ENCODE measurements at regions not wholly inside any gene's neighbourhood (a gene's known extent, or its start where the extent isn't known, plus 50 kb on each side); places are given as distances from the start of the nearest gene placed in this dataset.
A peak's percentile ranks its signal among the peaks of the same experiment; 100 is the strongest.

DNA sequence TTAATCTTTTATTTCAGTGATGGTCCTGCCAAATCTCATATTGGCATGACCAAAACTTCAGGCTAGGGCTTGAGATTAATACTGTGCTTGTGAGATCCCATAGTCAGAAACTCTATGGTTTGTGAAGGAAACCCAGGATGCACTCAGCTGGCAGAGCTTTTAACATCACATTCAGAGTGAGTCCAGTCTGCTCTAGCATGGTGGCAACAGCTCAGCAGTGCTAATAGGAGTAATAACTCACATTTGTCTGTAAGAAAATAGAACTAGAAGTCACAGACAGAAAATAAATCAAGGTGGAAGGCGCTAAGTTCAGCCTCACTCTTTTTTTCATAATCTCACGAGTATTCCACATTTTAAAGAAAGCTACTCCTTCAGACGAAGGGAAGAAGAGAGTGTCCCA is 549.3 kb upstream of the TENM4 start:
- H3K9me3 ChIP-seq (ENCODE audit: control insufficient read depth, low read length): no peaks in the 10 kb centered on the region
- H3K36me3 ChIP-seq (ENCODE audit: control insufficient read depth, insufficient read depth, low read length, severe bottlenecking): no peaks in the 10 kb centered on the region
- peaks cover 7% of the 10 kb centered on the region for H3K27me3 ChIP-seq (replicated peaks; ENCODE audit: control insufficient read depth, insufficient read depth, low read length)
- no peak overlapping the region for H3K9ac ChIP-seq (ENCODE audit: low read length)
- H3K4me3 ChIP-seq (ENCODE audit: low read length): no peak overlapping the region
- H3K4me1 ChIP-seq (ENCODE audit: control insufficient read depth, insufficient read depth, low read length): no peaks in the 10 kb centered on the region
- no peak for DNase-seq (ENCODE audit: low read depth)

DNA sequence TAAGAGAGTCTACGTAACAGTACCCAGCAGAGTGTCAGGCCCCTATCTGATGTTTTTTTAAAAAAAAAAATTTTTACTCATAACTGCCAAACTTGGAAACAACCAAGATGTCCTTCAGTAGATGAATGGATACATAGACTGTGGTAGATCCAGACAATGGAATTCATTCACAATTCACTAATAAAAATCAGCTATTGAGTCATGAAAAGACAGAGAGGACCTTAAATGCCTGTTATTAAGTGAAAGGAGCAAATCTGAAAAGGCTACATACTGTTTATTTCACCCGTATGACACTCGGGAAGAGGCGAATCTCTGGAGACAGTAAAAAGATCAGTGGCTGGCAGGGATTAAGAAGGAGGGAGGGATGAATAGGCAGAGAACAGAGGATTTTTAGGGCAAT is 541.4 kb upstream of the TENM4 start:
- no peak for DNase-seq (ENCODE audit: low read depth)
- H3K36me3 ChIP-seq (ENCODE audit: control insufficient read depth, insufficient read depth, low read length, severe bottlenecking): no peaks in the 10 kb centered on the region
- no peak overlapping the region for H3K4me3 ChIP-seq (ENCODE audit: low read length)
- no peaks in the 10 kb centered on the region for H3K27me3 ChIP-seq (replicated peaks; ENCODE audit: control insufficient read depth, insufficient read depth, low read length)
- no peak overlapping the region for H3K9ac ChIP-seq (ENCODE audit: low read length)
- H3K9me3 ChIP-seq (ENCODE audit: control insufficient read depth, low read length): no peaks in the 10 kb centered on the region
- H3K4me1 ChIP-seq (ENCODE audit: control insufficient read depth, insufficient read depth, low read length): no peaks in the 10 kb centered on the region

DNA sequence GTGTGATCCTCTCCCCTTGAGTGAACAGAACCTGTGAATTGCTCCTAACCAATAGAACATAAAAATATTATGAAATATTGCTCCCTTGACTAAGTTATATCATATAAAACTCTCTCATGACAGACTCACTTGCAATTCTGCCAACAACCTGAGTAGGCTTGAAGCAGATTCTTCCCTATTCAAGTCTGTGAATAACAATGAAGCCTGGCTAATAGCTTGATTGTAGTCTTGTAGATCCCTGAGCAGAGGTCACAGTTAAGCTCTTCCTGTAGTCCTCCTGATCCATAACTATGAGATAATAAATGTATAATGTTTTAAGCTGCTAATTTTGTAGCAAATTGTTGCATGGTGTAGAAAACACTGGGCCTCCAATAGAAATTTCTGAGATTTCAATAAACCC is 540.1 kb upstream of the TENM4 start:
- H3K4me1 ChIP-seq (ENCODE audit: control insufficient read depth, insufficient read depth, low read length): no peaks in the 10 kb centered on the region
- no peak for DNase-seq (ENCODE audit: low read depth)
- H3K27me3 ChIP-seq (replicated peaks; ENCODE audit: control insufficient read depth, insufficient read depth, low read length): no peaks in the 10 kb centered on the region
- H3K9ac ChIP-seq (ENCODE audit: low read length): no peak overlapping the region
- H3K9me3 ChIP-seq (ENCODE audit: control insufficient read depth, low read length): no peaks in the 10 kb centered on the region
- H3K36me3 ChIP-seq (ENCODE audit: control insufficient read depth, insufficient read depth, low read length, severe bottlenecking): no peaks in the 10 kb centered on the region
- no peak overlapping the region for H3K4me3 ChIP-seq (ENCODE audit: low read length)

DNA sequence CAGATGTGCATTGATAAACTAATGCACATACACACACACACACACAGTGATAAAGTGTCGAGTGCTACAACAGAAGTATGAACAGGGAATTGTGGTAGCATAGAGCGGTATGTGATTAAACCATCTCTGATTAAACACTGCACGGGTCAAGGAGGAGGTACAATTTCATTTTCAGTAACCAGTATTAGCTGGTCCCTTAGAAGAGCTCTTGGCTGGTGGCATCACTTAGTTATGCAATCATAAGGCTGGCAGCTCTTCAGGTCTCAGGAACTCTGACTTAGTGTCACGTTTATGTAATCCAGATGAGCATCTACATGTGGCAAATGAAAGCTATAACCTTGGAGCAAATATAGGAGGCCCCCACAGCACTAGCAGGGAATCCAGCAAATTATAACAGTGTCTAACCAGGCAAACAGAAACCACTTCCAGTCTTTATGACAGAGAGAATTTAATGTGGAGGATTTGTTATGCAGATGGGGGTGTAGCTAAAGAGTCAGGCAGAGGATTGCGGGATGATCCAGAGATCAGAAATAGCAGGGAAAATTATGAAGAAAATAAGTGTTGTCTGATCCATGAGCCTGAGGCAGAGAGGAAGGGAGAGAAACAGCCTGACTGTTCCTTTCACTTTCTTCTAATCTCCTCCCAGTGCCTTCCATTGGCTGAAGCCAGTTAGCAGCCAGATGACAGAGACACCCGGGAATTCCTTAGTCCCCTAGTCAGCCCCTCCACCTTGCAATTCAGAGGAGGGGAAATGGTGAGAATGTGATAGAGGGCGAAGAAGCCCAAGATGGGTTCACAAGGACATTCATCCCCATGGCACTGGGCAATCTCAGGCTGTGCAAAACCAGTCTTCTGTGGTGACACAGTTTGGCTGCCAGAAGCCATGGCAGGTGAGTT is 533.1 kb upstream of the TENM4 start:
- Histone ChIP-seq H3K4me3 (ENCODE audit: low read length) (no peak overlapping the region), H3K9ac (ENCODE audit: low read length) (no peak overlapping the region), H3K9me3 (ENCODE audit: control insufficient read depth, low read length) (no peaks in the 10 kb centered on the region)

DNA sequence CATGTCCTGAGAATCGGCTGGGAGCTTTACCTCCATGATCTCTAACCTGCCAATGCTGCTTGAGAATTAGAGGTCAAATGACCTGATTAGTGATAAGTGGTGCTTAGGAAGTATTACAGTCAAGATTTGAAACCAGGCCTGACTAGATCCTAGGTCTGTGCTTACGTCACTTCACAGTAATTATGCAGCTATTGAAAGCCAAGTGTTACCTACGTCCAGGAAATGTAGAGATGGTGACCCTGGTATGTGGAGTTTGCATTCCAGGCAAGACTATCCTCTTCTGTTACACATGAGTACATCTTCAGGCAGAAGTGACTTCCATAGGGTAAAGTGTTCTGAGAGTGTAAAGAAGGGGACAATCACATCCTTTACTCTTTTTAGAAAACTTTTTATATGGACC is 530.4 kb upstream of the TENM4 start:
- Histone ChIP-seq H3K4me1 (ENCODE audit: control insufficient read depth, insufficient read depth, low read length) (no peaks in the 10 kb centered on the region), H3K9ac (ENCODE audit: low read length) (no peak overlapping the region), H3K4me3 (ENCODE audit: low read length) (no peak overlapping the region), H3K27me3 (replicated peaks; ENCODE audit: control insufficient read depth, insufficient read depth, low read length) (peaks cover 13% of the 10 kb centered on the region), H3K36me3 (ENCODE audit: control insufficient read depth, insufficient read depth, low read length, severe bottlenecking) (no peaks in the 10 kb centered on the region), H3K9me3 (ENCODE audit: control insufficient read depth, low read length) (no peaks in the 10 kb centered on the region)
- no peak for DNase-seq (ENCODE audit: low read depth)

More for the DNA sequence above, 533.1 kb upstream of the TENM4 start:
- H3K4me1 ChIP-seq (ENCODE audit: control insufficient read depth, insufficient read depth, low read length): no peaks in the 10 kb centered on the region
- H3K36me3 ChIP-seq (ENCODE audit: control insufficient read depth, insufficient read depth, low read length, severe bottlenecking): no peaks in the 10 kb centered on the region
- H3K27me3 ChIP-seq (replicated peaks; ENCODE audit: control insufficient read depth, insufficient read depth, low read length): peaks cover 13% of the 10 kb centered on the region
- peak; percentile 62 for DNase-seq (ENCODE audit: low read depth)

DNA sequence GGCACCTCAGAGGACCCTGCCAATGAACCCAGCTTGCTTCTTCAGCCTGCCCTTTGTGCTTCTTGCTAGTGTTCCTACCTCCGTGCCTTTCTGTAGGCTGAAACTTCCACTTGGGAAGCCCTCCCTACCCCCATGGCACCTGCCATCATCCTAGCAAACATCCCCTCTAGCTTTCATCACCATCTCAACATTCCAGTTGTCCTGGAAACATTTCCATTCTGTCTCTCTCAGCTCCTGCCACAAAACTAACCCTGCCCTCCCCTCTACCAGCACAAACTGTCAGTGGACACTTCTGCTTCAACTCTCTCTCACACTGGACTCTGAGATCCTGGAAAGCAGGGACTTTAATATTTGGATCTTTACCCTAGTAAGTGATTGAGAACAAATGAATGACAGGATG is 525.8 kb upstream of the TENM4 start:
- H3K36me3 ChIP-seq (ENCODE audit: control insufficient read depth, insufficient read depth, low read length, severe bottlenecking): no peaks in the 10 kb centered on the region
- DNase-seq (ENCODE audit: low read depth): no peak
- H3K27me3 ChIP-seq (replicated peaks; ENCODE audit: control insufficient read depth, insufficient read depth, low read length): peaks cover 3% of the 10 kb centered on the region
- H3K9me3 ChIP-seq (ENCODE audit: control insufficient read depth, low read length): no peaks in the 10 kb centered on the region
- H3K4me1 ChIP-seq (ENCODE audit: control insufficient read depth, insufficient read depth, low read length): no peaks in the 10 kb centered on the region
- no peak overlapping the region for H3K9ac ChIP-seq (ENCODE audit: low read length)
- H3K4me3 ChIP-seq (ENCODE audit: low read length): no peak overlapping the region

DNA sequence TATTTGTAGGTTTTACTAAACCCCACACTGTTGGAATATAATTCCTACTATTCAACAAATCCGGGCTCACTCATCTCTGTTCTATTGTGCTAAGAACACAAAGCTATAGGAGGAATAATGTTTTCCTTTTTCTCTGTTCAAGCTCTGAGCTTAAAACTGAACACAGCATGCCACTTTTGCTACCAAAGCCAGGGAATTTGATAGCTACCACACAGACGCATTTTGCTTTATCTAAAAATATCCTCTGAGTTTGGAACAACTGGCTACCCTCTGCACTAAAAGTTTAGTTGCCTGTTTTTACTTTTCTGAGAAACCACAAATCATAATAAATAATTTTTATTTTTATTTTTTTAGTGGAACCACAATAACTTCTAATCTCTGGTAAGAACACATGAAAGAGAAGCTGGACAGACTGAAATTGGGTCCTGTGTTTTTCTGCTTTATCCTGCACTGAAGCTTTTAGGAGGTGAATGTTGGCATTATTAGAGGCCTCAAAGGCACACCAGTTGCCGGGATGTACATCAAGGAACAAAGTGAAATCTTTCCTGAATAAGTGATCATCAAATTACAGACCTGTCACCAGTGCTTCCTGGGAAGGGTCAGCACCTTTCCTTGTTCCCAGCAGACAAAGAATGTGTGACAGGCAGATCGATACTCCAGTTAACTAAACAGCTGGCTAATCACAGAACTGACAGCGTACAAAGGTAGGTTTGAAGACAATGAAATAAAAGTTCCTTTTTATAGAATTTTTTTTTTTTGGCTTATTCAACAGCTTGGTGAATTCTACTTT is 523.2 kb upstream of the TENM4 start:
- Histone ChIP-seq H3K4me1 (ENCODE audit: control insufficient read depth, insufficient read depth, low read length) (no peaks in the 10 kb centered on the region), H3K9me3 (ENCODE audit: control insufficient read depth, low read length) (peaks cover 11% of the 10 kb centered on the region), H3K36me3 (ENCODE audit: control insufficient read depth, insufficient read depth, low read length, severe bottlenecking) (no peaks in the 10 kb centered on the region), H3K9ac (ENCODE audit: low read length) (no peak overlapping the region), H3K27me3 (replicated peaks; ENCODE audit: control insufficient read depth, insufficient read depth, low read length) (no peaks in the 10 kb centered on the region), H3K4me3 (ENCODE audit: low read length) (no peak overlapping the region)
- DNase-seq (ENCODE audit: low read depth): no peak

DNA sequence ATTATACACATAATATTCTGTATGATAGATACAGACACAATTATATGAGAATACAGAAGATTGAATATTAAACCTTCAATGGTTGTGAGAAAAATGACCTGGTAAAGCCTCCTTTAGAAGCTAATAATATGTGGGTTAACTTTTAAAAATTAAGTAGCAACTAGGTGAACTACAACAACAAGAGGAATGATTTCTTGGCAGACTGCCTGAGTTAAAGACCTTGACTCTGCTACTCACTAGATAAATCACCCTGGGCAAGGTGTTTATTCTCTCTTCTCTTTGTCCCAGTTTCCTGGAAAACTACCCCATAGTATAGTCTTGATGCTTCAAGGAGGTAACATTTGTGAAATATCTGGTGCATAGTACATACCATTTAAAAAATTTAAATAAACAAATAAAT is 519.6 kb upstream of the TENM4 start:
- Histone ChIP-seq H3K4me1 (ENCODE audit: control insufficient read depth, insufficient read depth, low read length) (no peaks in the 10 kb centered on the region), H3K4me3 (ENCODE audit: low read length) (no peak overlapping the region), H3K27me3 (replicated peaks; ENCODE audit: control insufficient read depth, insufficient read depth, low read length) (no peaks in the 10 kb centered on the region), H3K9ac (ENCODE audit: low read length) (no peak overlapping the region), H3K36me3 (ENCODE audit: control insufficient read depth, insufficient read depth, low read length, severe bottlenecking) (no peaks in the 10 kb centered on the region), H3K9me3 (ENCODE audit: control insufficient read depth, low read length) (peaks cover 32% of the 10 kb centered on the region)
- DNase-seq (ENCODE audit: low read depth): no peak

DNA sequence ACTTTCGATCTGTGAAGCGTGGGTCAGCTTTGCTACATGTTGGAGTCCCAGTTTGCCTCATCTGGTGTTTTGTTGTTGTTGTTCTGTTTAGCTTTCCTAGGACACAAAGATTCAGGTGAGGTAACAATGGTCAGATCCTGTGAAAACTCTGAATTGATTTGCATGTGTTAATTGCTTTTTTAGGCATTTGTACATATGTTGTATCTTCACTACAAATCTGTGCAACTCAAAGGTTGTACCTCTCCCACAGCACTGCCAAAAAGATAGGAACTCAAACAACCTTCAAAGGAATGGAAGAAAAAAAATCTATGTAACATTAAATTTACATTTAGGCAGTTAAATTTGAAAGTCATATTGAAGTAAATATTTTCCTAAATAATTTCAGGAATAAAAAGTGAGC is 518.5 kb upstream of the TENM4 start:
- no peaks in the 10 kb centered on the region for H3K27me3 ChIP-seq (replicated peaks; ENCODE audit: control insufficient read depth, insufficient read depth, low read length)
- H3K9ac ChIP-seq (ENCODE audit: low read length): no peak overlapping the region
- no peaks in the 10 kb centered on the region for H3K4me1 ChIP-seq (ENCODE audit: control insufficient read depth, insufficient read depth, low read length)
- DNase-seq (ENCODE audit: low read depth): no peak
- no peaks in the 10 kb centered on the region for H3K36me3 ChIP-seq (ENCODE audit: control insufficient read depth, insufficient read depth, low read length, severe bottlenecking)
- H3K4me3 ChIP-seq (ENCODE audit: low read length): no peak overlapping the region
- peaks cover 32% of the 10 kb centered on the region for H3K9me3 ChIP-seq (ENCODE audit: control insufficient read depth, low read length)

DNA sequence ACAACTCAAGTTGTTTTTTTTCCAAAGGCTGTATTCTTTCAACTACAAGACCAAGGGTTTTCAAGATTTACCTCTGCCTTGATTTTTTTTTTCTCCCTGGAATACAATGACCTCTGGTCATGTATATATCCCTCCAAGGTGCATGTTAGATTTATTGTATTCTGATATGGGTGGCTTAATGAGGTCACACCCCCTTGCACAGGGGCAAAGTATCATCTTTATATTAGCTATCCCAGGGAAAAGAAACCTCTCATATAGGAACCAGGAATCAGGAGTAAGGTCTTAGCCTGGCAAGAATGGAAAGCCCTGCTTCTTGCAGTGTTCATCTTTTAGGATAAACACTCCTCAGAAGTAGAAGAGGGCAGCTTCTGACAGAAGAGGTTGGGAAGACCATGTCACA is 516.9 kb upstream of the TENM4 start:
- no peaks in the 10 kb centered on the region for H3K36me3 ChIP-seq (ENCODE audit: control insufficient read depth, insufficient read depth, low read length, severe bottlenecking)
- H3K4me3 ChIP-seq (ENCODE audit: low read length): no peak overlapping the region
- no peaks in the 10 kb centered on the region for H3K27me3 ChIP-seq (replicated peaks; ENCODE audit: control insufficient read depth, insufficient read depth, low read length)
- H3K4me1 ChIP-seq (ENCODE audit: control insufficient read depth, insufficient read depth, low read length): no peaks in the 10 kb centered on the region
- no peak for DNase-seq (ENCODE audit: low read depth)
- peaks cover 32% of the 10 kb centered on the region for H3K9me3 ChIP-seq (ENCODE audit: control insufficient read depth, low read length)
- H3K9ac ChIP-seq (ENCODE audit: low read length): no peak overlapping the region

DNA sequence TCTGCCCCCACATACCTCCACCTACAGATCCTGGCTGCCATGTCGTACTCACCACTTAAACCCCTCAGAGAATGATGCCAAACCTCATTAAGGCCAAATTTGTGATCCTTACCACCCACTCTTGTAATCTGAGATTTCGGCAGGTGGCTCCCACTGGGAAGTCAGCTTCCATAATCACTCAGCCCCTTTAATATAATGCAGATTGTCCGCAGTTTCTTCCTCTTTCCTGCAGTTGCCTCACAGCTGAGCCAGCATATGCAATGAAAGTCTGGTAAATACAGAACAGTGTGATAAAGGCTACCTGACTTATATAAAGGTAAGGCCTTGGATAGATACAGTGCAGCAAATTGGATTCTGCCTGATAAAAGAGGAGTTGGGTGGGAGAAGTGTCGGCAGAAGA is 515.2 kb upstream of the TENM4 start:
- DNase-seq (ENCODE audit: low read depth): no peak
- no peak overlapping the region for H3K4me3 ChIP-seq (ENCODE audit: low read length)
- no peaks in the 10 kb centered on the region for H3K36me3 ChIP-seq (ENCODE audit: control insufficient read depth, insufficient read depth, low read length, severe bottlenecking)
- no peaks in the 10 kb centered on the region for H3K27me3 ChIP-seq (replicated peaks; ENCODE audit: control insufficient read depth, insufficient read depth, low read length)
- H3K9me3 ChIP-seq (ENCODE audit: control insufficient read depth, low read length): peaks cover 32% of the 10 kb centered on the region
- H3K4me1 ChIP-seq (ENCODE audit: control insufficient read depth, insufficient read depth, low read length): no peaks in the 10 kb centered on the region
- no peak overlapping the region for H3K9ac ChIP-seq (ENCODE audit: low read length)

All from adipocyte (in vitro differentiated cells).